HEK293 (cell line): ENCODE measurements at regions not wholly inside any gene's neighbourhood (a gene's known extent, or its start where the extent isn't known, plus 50 kb on each side); places are given as distances from the start of the nearest gene placed in this dataset.

Experiments
- GLI4 ChIP-seq: fragments of 450-650 bp; formaldehyde crosslinking; IDR thresholded peaks from 2 replicates; pipeline ENCODE4 v1.5.1; 2016; ENCODE audit warnings: missing biosample characterization, missing genetic modification characterization
- GLIS2 ChIP-seq: fragments of 450-650 bp; formaldehyde crosslinking; IDR thresholded peaks from 2 replicates; pipeline ENCODE4 v1.5.1; 2016; ENCODE audit warnings: missing biosample characterization, missing genetic modification characterization
- PRDM1 ChIP-seq: fragments of 450-650 bp; formaldehyde crosslinking; IDR thresholded peaks from 2 replicates; pipeline ENCODE4; 2016; ENCODE audit warnings: missing biosample characterization, missing genetic modification characterization
- SETDB1 ChIP-seq: IDR thresholded peaks from one replicate; pipeline ENCODE4 v1.6.1; 2017; ENCODE audit warnings: mild to moderate bottlenecking, low read length, moderate library complexity, mixed read lengths; ENCODE audit not compliant: insufficient read length
- TCF7L2 ChIP-seq: IDR thresholded peaks from 2 replicates; pipeline ENCODE4 v1.6.1; 2011; ENCODE audit warnings: low read depth, mild to moderate bottlenecking, inconsistent platforms, low read length, moderate library complexity, borderline replicate concordance
- YY1 ChIP-seq: fragments of 450-650 bp; formaldehyde crosslinking; IDR thresholded peaks from 2 replicates; pipeline ENCODE4 v1.5.1; 2018; ENCODE audit warnings: missing biosample characterization, missing genetic modification characterization
- ZBTB7A ChIP-seq: fragments of 450-650 bp; formaldehyde crosslinking; IDR thresholded peaks from 2 replicates; pipeline ENCODE4 v1.5.1; 2016; ENCODE audit warnings: low read depth, missing biosample characterization, missing genetic modification characterization
- ZNF140 ChIP-seq: fragments of 450-650 bp; formaldehyde crosslinking; IDR thresholded peaks from 2 replicates; pipeline ENCODE4 v1.5.1; 2016; ENCODE audit warnings: missing biosample characterization, missing genetic modification characterization
- ZNF426 ChIP-seq: fragments of 450-650 bp; formaldehyde crosslinking; IDR thresholded peaks from 2 replicates; pipeline ENCODE4 v1.5.1; 2017; ENCODE audit warnings: missing biosample characterization, missing genetic modification characterization, mild to moderate bottlenecking, inconsistent platforms, moderate library complexity
- ZNF501 ChIP-seq: fragments of 450-650 bp; formaldehyde crosslinking; IDR thresholded peaks from 2 replicates; pipeline ENCODE4 v1.5.1; 2016; ENCODE audit warnings: missing biosample characterization, missing genetic modification characterization
- ZNF776 ChIP-seq: fragments of 450-650 bp; formaldehyde crosslinking; IDR thresholded peaks from 2 replicates; pipeline ENCODE4 v1.5.0; 2017; ENCODE audit warnings: missing biosample characterization, missing genetic modification characterization, borderline replicate concordance
- TF ChIP-seq, protein P1 (sequence below): fragments of 450-650 bp; formaldehyde crosslinking; IDR thresholded peaks from 2 replicates; pipeline ENCODE4 v1.5.1; 2016; ENCODE audit warnings: missing biosample characterization, missing genetic modification characterization
- TF ChIP-seq, protein P2 (sequence below): fragments of 450-650 bp; formaldehyde crosslinking; IDR thresholded peaks from 2 replicates; pipeline ENCODE4 v1.5.1; 2016; ENCODE audit warnings: missing biosample characterization, missing genetic modification characterization

DNA sequence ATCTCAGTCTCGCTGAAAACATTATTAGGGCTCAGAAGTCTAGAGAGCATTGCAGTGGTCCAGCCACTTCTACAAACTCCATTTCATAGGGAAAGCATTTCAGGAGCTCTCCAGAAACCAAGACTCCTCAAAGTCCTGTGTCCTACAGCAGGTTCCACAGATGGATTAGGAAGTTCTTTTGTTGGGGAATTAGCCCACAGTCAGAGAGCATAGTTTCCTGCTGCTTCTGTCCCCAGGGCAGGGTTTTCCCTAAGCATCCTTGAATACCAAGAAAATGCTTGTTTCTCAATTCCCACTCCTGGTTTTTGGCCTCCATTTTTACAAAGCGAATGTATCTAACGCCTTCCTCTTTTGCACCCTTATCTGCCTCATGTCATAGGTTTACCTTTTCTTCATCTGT lies 235.9 kb upstream of the PODXL start:
- no peak for TF ChIP-seq TCF7L2
- no peak for TF ChIP-seq ZNF501 (tag by site-specific recombination)
- TF ChIP-seq ZBTB7A (tag by site-specific recombination) = no peak
- TF ChIP-seq, protein P1, sequence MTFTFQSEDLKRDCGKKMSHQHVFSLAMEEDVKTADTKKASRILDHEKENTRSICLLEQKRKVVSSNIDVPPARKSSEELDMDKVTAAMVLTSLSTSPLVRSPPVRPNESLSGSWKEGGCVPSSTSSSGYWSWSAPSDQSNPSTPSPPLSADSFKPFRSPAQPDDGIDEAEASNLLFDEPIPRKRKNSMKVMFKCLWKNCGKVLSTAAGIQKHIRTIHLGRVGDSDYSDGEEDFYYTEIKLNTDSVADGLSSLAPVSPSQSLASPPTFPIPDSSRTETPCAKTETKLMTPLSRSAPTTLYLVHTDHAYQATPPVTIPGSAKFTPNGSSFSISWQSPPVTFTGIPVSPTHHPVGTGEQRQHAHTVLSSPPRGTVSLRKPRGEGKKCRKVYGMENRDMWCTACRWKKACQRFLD (tag by site-specific recombination) = no peak
- TF ChIP-seq, protein P2, sequence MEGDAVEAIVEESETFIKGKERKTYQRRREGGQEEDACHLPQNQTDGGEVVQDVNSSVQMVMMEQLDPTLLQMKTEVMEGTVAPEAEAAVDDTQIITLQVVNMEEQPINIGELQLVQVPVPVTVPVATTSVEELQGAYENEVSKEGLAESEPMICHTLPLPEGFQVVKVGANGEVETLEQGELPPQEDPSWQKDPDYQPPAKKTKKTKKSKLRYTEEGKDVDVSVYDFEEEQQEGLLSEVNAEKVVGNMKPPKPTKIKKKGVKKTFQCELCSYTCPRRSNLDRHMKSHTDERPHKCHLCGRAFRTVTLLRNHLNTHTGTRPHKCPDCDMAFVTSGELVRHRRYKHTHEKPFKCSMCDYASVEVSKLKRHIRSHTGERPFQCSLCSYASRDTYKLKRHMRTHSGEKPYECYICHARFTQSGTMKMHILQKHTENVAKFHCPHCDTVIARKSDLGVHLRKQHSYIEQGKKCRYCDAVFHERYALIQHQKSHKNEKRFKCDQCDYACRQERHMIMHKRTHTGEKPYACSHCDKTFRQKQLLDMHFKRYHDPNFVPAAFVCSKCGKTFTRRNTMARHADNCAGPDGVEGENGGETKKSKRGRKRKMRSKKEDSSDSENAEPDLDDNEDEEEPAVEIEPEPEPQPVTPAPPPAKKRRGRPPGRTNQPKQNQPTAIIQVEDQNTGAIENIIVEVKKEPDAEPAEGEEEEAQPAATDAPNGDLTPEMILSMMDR (tag by site-specific recombination) = no peak
- no peak for TF ChIP-seq PRDM1 (tag by site-specific recombination)
- no peak for TF ChIP-seq GLI4 (tag by site-specific recombination)
- no peak for TF ChIP-seq ZNF140 (tag by site-specific recombination)
- no peak for TF ChIP-seq ZNF776
- TF ChIP-seq ZNF426 = no peak
- TF ChIP-seq SETDB1 = no peak
- TF ChIP-seq YY1 (tag by site-specific recombination) = no peak
- TF ChIP-seq GLIS2 (tag by site-specific recombination) = no peak
